ENCODE measurements at regions not wholly inside any gene's neighbourhood (a gene's known extent, or its start where the extent isn't known, plus 50 kb on each side); places are given as distances from the start of the nearest gene placed in this dataset.

DNA sequence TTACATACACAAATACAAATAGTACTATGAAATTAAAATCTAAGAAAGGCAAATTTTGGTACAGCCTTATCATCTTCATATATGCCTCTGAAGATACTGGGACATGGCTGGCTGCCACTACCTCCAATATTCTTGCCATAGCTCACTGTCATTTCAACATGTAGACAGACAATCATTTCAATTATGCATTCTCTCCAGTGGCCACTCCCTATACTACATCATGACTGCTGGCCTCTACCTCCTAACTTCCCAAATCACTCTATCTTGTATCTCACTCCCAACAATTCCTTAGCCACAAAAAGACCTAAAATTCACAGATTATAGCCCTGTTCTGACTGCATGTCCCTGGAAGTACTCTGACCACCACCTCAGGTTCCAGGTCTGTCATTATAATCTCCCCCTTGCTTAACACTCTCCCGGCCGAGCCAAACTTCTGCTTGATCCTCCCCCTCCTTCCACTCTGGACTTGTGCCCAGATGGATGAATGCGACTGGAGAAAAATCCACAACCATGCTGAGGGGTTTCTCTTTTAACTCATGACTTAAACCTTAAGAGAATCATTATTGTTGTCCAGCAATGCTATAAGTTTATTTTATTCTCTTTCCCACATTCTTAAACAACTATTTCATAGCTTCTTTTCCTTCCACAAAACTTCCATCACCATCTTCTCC, 225.3 kb upstream of the TLE4 start:
- TF ChIP-seq EZH2 (IDR thresholded peaks at IDR 0.05): no peak
- no peak for TF ChIP-seq EZH2phosphoT487 (IDR thresholded peaks at IDR 0.05)
- no peak for TF ChIP-seq CTCF (IDR thresholded peaks at IDR 0.05)
- peaks cover 2% of the 10 kb centered on the region for H3K27me3 Mint-ChIP-seq (ENCODE audit: insufficient read depth, low read depth)

DNA sequence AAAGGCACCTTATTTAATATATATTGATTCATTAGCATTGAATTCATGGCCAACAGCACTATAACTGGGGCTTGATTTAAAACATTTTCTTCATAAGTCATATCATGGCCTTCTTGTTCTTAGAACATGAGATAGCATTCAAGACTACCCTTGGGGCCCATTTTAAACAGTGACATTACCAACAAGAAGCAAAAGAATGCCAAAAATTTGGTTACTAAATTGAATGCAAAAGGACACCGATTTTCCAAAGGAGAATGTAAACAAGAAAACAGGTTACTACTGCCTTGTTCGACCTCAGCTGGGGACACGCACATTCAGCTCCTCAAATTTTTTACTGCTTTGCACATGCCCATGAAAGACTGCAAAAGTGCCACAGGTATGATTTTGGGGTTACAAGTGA, 219.4 kb upstream of the TLE4 start:
- no peak overlapping the region for H3K4me2 ChIP-seq
- H3K9me3 Mint-ChIP-seq: peaks cover 2% of the 10 kb centered on the region
- no peaks in the 10 kb centered on the region for H3K79me2 ChIP-seq (ENCODE audit: low read depth)
- no peak for DNase-seq (ENCODE audit: low spot score)
- no peak overlapping the region for H3K9ac ChIP-seq
- no peak overlapping the region for H3K4me3 Mint-ChIP-seq
- no peak overlapping the region for H2AFZ ChIP-seq (replicated peaks)
- no peak overlapping the region for H3K27ac ChIP-seq
- no peaks in the 10 kb centered on the region for H3K36me3 ChIP-seq
- no peaks in the 10 kb centered on the region for H4K20me1 ChIP-seq (ENCODE audit: low read depth)
- no peak overlapping the region for H3K4me3 ChIP-seq
- H3K4me1 Mint-ChIP-seq: peaks cover 1% of the 10 kb centered on the region
- peaks cover 2% of the 10 kb centered on the region for H3K27me3 Mint-ChIP-seq (ENCODE audit: insufficient read depth, low read depth)
- no peak overlapping the region for H3K27ac Mint-ChIP-seq
- H3F3A ChIP-seq (ENCODE audit: low read depth): no peaks in the 10 kb centered on the region
- H3K4me1 ChIP-seq: no peaks in the 10 kb centered on the region
- H3K9me3 ChIP-seq (ENCODE audit: low read depth): no peaks in the 10 kb centered on the region
- no peaks in the 10 kb centered on the region for H3K27me3 ChIP-seq
- H3K36me3 Mint-ChIP-seq: no peaks in the 10 kb centered on the region
- TF ChIP-seq EZH2 (IDR thresholded peaks at IDR 0.05): no peak
- no peak for TF ChIP-seq CTCF (IDR thresholded peaks at IDR 0.05)
- TF ChIP-seq EZH2phosphoT487 (IDR thresholded peaks at IDR 0.05): no peak

More for the DNA sequence above, 225.3 kb upstream of the TLE4 start:
- no peaks in the 10 kb centered on the region for H3K79me2 ChIP-seq (ENCODE audit: low read depth)
- H3K4me2 ChIP-seq: no peak overlapping the region
- no peak for DNase-seq (ENCODE audit: low spot score)
- no peaks in the 10 kb centered on the region for H3K27me3 ChIP-seq
- H3F3A ChIP-seq (ENCODE audit: low read depth): no peaks in the 10 kb centered on the region
- no peak overlapping the region for H2AFZ ChIP-seq (replicated peaks)
- no peaks in the 10 kb centered on the region for H3K36me3 ChIP-seq
- Mint-ChIP-seq H3K4me3 (no peak overlapping the region), H3K4me1 (no peaks in the 10 kb centered on the region), H3K9me3 (no peaks in the 10 kb centered on the region), H3K27ac (no peak overlapping the region), H3K36me3 (no peaks in the 10 kb centered on the region)
- no peak overlapping the region for H3K4me3 ChIP-seq
- H3K9me3 ChIP-seq (ENCODE audit: low read depth): no peaks in the 10 kb centered on the region
- no peak overlapping the region for H3K27ac ChIP-seq
- no peaks in the 10 kb centered on the region for H4K20me1 ChIP-seq (ENCODE audit: low read depth)
- no peak overlapping the region for H3K9ac ChIP-seq
- H3K4me1 ChIP-seq: no peaks in the 10 kb centered on the region

DNA sequence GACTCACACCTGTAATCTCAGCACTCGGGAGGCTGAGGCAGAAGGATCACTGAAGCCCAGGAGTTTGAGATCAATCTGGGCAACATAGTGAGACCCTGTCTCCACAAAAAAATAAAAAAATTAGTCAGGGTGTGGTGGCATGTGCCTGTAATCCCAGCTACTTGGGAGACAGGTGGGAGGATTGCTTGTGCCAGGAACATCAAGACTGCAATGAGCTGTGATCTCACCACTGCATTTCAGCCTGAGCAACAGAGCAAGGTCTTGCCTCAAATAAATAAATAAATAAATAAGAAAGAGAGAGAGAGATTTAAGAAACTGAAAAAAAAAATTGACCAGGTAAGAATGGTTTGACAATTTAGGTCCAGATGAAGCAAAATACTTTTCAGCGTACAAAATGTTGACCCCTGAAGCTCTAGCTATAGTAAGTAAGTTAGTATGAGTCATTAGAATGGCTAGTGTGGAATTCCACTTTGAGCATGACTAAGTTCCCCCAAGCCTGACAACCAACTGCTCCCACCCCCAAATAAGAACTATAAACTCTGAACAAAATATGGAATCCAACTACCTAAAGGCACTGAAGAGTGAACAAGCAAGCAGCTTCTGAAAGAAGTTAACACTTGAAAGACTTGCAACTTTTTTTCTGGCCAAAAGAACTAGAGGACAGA, 217.8 kb upstream of the TLE4 start:
- Mint-ChIP-seq H3K27me3 (ENCODE audit: insufficient read depth, low read depth) (peaks cover 3% of the 10 kb centered on the region), H3K36me3 (no peaks in the 10 kb centered on the region), H3K9me3 (peaks cover 2% of the 10 kb centered on the region), H3K4me3 (no peak overlapping the region), H3K4me1 (peaks cover 2% of the 10 kb centered on the region), H3K27ac (no peak overlapping the region)
- Histone ChIP-seq H3K36me3 (no peaks in the 10 kb centered on the region), H3K9me3 (ENCODE audit: low read depth) (no peaks in the 10 kb centered on the region), H3K9ac (no peak overlapping the region), H3K4me2 (no peak overlapping the region), H3K4me3 (no peak overlapping the region), H3K79me2 (ENCODE audit: low read depth) (no peaks in the 10 kb centered on the region), H4K20me1 (ENCODE audit: low read depth) (no peaks in the 10 kb centered on the region), H3K27ac (no peak overlapping the region), H3K27me3 (no peaks in the 10 kb centered on the region), H3K4me1 (no peaks in the 10 kb centered on the region), H2AFZ (replicated peaks) (no peak overlapping the region), H3F3A (ENCODE audit: low read depth) (no peaks in the 10 kb centered on the region)
- no peak for DNase-seq (ENCODE audit: low spot score)
- TF ChIP-seq CTCF (IDR thresholded peaks at IDR 0.05) (no peak), EZH2 (IDR thresholded peaks at IDR 0.05) (no peak), EZH2phosphoT487 (IDR thresholded peaks at IDR 0.05) (no peak)
